GM18909 (cell line): ENCODE measurements at regions not wholly inside any gene's neighbourhood (a gene's known extent, or its start where the extent isn't known, plus 50 kb on each side); places are given as distances from the start of the nearest gene placed in this dataset.

Source experiments
- ATAC-seq: cut with Tn5 transposase; IDR thresholded peaks from one replicate; pipeline ENCODE4 v1.9.1; 2021; ENCODE audit warnings: mild to moderate bottlenecking; ENCODE audit not compliant: unreplicated experiment, poor library complexity

- ATAC-seq = no peak
Observed at GRCh38 chr1:79683420-79683819, 676.9 kb upstream of the ADGRL4 start.

- ATAC-seq = no peak
Observed at GRCh38 chr1:79682478-79682877, 675.9 kb upstream of the ADGRL4 start.

GRCh38 chr1:79681382-79681781 is 674.9 kb upstream of the ADGRL4 start:
- ATAC-seq = no peak

GRCh38 chr1:79679916-79680315 is 673.4 kb upstream of the ADGRL4 start:
- ATAC-seq = no peak

- peak; percentile 97 for ATAC-seq
Observed at GRCh38 chr1:79667848-79668696, 661.5 kb upstream of the ADGRL4 start.

- no peak for ATAC-seq
Observed at GRCh38 chr1:79667166-79667565, 660.6 kb upstream of the ADGRL4 start.

- no peak for ATAC-seq
Observed at GRCh38 chr1:79663916-79664315, 657.4 kb upstream of the ADGRL4 start.

- ATAC-seq = no peak
Observed at GRCh38 chr1:79662596-79662995, 656.1 kb upstream of the ADGRL4 start.

GRCh38 chr1:79660129-79660528 is 653.6 kb upstream of the ADGRL4 start:
- no peak for ATAC-seq

GRCh38 chr1:79657951-79658658 is 651.6 kb upstream of the ADGRL4 start:
- no peak for ATAC-seq

GRCh38 chr1:79655876-79656275 is 649.3 kb upstream of the ADGRL4 start:
- ATAC-seq = no peak

- ATAC-seq = no peak
Observed at GRCh38 chr1:79652426-79652825, 645.9 kb upstream of the ADGRL4 start.

- ATAC-seq = no peak
Observed at GRCh38 chr1:79648126-79648525, 641.6 kb upstream of the ADGRL4 start.

- no peak for ATAC-seq
Observed at GRCh38 chr1:79646880-79647279, 640.4 kb upstream of the ADGRL4 start.

GRCh38 chr1:79638382-79638781 is 631.9 kb upstream of the ADGRL4 start:
- ATAC-seq = peak; percentile 99

- ATAC-seq = no peak
Observed at GRCh38 chr1:79633456-79633855, 626.9 kb upstream of the ADGRL4 start.

GRCh38 chr1:79629414-79629813 is 622.9 kb upstream of the ADGRL4 start:
- ATAC-seq = peak; percentile 58

GRCh38 chr1:79617777-79618176 is 611.2 kb upstream of the ADGRL4 start:
- no peak for ATAC-seq

- no peak for ATAC-seq
Observed at GRCh38 chr1:79614762-79615161, 608.2 kb upstream of the ADGRL4 start.

- ATAC-seq = no peak
Observed at GRCh38 chr1:79614106-79614505, 607.6 kb upstream of the ADGRL4 start.

- no peak for ATAC-seq
Observed at GRCh38 chr1:79613046-79613445, 606.5 kb upstream of the ADGRL4 start.
